Adrenal gland (tissue), 5 donors: ENCODE measurements at regions not wholly inside any gene's neighbourhood (a gene's known extent, or its start where the extent isn't known, plus 50 kb on each side); places are given as distances from the start of the nearest gene placed in this dataset.

Experiments used
- CTCF ChIP-seq, 6 experiments: fragments of 450-650 bp in 4 of 6; fragments of 200-600 bp in 2 of 6; sonication (generic) in 1 of 6; IDR thresholded peaks; 1 replicate in 5 of 6; 2 replicates in 1 of 6; pipeline versions ENCODE4 v1.5.1 to v1.8.0; 2016 to 2021; ENCODE audit warnings: antibody characterized with exemption in 6 of 6, mild to moderate bottlenecking in 2 of 6, moderate library complexity in 1 of 6
- POLR2A ChIP-seq, 2 donors: fragments of 450-650 bp; IDR thresholded peaks; one replicate each; pipeline ENCODE4 v1.6.1; 2017; ENCODE audit warnings: antibody characterized with exemption in 2 of 2, mild to moderate bottlenecking in 2 of 2, moderate library complexity in 1 of 2
- donor health status: DM: no; HTN: no; CAD: no.

- TF ChIP-seq CTCF (IDR thresholded peaks at IDR 0.05) (no peak), POLR2A (IDR thresholded peaks at IDR 0.05) (no peak)
These were observed 249.7 kb upstream of the BTG1 start for GRCh38 chr12:92395322-92395721.
